A549 (cell line): ENCODE measurements at regions not wholly inside any gene's neighbourhood (a gene's known extent, or its start where the extent isn't known, plus 50 kb on each side); places are given as distances from the start of the nearest gene placed in this dataset.

Experiments used
- ATAC-seq, 2 experiments: fragments of 200-7000 bp in 1 of 2; fragments of >200 bp in 1 of 2; cut with Nextera tagmentation in 1 of 2; cut with Tn5 transposase in 1 of 2; 3 replicates each; pipeline versions ENCODE4 v1.8.0 to v1.9.1; 2018 to 2020; ENCODE audit warnings: mild to moderate bottlenecking in 1 of 2, moderate library complexity in 1 of 2
- CTCF ChIA-PET: fragments of 300-600 bp; sonication (Branson Sonifier 250); formaldehyde crosslinking; extraction: SDS; loops from one replicate; lab custom pipeline; 2021; ENCODE audit warnings: antibody characterized with exemption, inconsistent platforms; lab: Yijun Ruan, JAX
- POLR2A ChIA-PET: fragments of 350-600 bp; formaldehyde crosslinking; extraction: SDS; loops from one replicate; lab custom pipeline; 2021; ENCODE audit warnings: antibody characterized with exemption, inconsistent platforms; lab: Yijun Ruan, JAX
- DNase-seq, 2 experiments: peaks; one replicate each; pipeline versions ENCODE4 v3.0.0 to v3.0.0-alpha.2; 2011 to 2016; ENCODE audit warnings: low read depth in 1 of 2, low spot score in 1 of 2
- FAIRE-seq: peaks from 2 replicates; lab custom pipeline; 2011; peaks lifted over from hg19 to GRCh38; lab: Jason Lieb, UNC
- H3K27ac ChIP-seq, 2 experiments: fragments of >200 bp; sonication (Bioruptor Twin); formaldehyde crosslinking; 3 replicates each; pipeline ENCODE4 v1.5.1; 2016 to 2017
- H3K4me1 ChIP-seq: fragments of >200 bp; sonication (Bioruptor Twin); formaldehyde crosslinking; 3 replicates; pipeline ENCODE4 v1.6.1; 2016
- H3K4me2 ChIP-seq: fragments of >200 bp; sonication (Bioruptor Twin); formaldehyde crosslinking; 3 replicates; pipeline ENCODE4 v1.6.1; 2016
- H3K4me3 ChIP-seq: fragments of >200 bp; sonication (Bioruptor Twin); formaldehyde crosslinking; 3 replicates; pipeline ENCODE4 v1.5.1; 2016
- H3K9me3 ChIP-seq: fragments of >200 bp; sonication (Bioruptor Twin); formaldehyde crosslinking; 3 replicates; pipeline ENCODE4 v1.6.1; 2016
- ATOH8 ChIP-seq: fragments of 250-450 bp; sonication (Bioruptor Pico); IDR thresholded peaks from 2 replicates; pipeline ENCODE4 v1.5.0; 2020; ENCODE audit warnings: low read depth, mild to moderate bottlenecking, moderate library complexity
- CBX2 ChIP-seq: fragments of 200-600 bp; sonication (generic); IDR thresholded peaks from 2 replicates; pipeline ENCODE4 v1.6.1; 2016; ENCODE audit warnings: low read depth, mild to moderate bottlenecking, borderline replicate concordance
- CBX8 ChIP-seq: fragments of 200-600 bp; sonication (generic); IDR thresholded peaks from 2 replicates; pipeline ENCODE4 v1.6.1; 2016
- CEBPB ChIP-seq, 2 experiments: fragments of >200 bp in 1 of 2; sonication (Bioruptor Twin) in 1 of 2; formaldehyde crosslinking in 1 of 2; IDR thresholded peaks; 2 replicates each; pipeline ENCODE4 v1.6.1; 2012 to 2016
- E2F6 ChIP-seq: IDR thresholded peaks from 2 replicates; pipeline ENCODE4 v1.6.1; 2012; ENCODE audit warnings: low read depth, borderline replicate concordance
- ELK1 ChIP-seq: fragments of 150-350 bp; IDR thresholded peaks from 2 replicates; pipeline ENCODE4 v1.6.1; 2014; ENCODE audit warnings: low read depth, mild to moderate bottlenecking, low read length
- FOSB ChIP-seq: fragments of 250-450 bp; sonication (Bioruptor Pico); IDR thresholded peaks from 2 replicates; pipeline ENCODE4 v1.5.0; 2020; ENCODE audit warnings: mild to moderate bottlenecking, moderate library complexity
- FOXS1 ChIP-seq: fragments of 250-450 bp; sonication (Bioruptor Pico); IDR thresholded peaks from 2 replicates; pipeline ENCODE4 v1.5.0; 2020; ENCODE audit warnings: mild to moderate bottlenecking, moderate library complexity
- GATA3 ChIP-seq: IDR thresholded peaks from 2 replicates; pipeline ENCODE4 v1.6.1; 2012; ENCODE audit warnings: borderline replicate concordance
- HOXA7 ChIP-seq: fragments of 250-450 bp; sonication (Bioruptor Pico); IDR thresholded peaks from 2 replicates; pipeline ENCODE4 v1.5.0; 2020; ENCODE audit warnings: mild to moderate bottlenecking, moderate library complexity
- KDM5A ChIP-seq: fragments of 200-600 bp; sonication (generic); IDR thresholded peaks from 2 replicates; pipeline ENCODE4 v1.6.1; 2016; ENCODE audit warnings: antibody characterized with exemption, mild to moderate bottlenecking
- MAZ ChIP-seq: fragments of 150-350 bp; IDR thresholded peaks from 2 replicates; pipeline ENCODE4 v1.6.1; 2014; ENCODE audit warnings: antibody characterized with exemption, low read depth, low read length, borderline replicate concordance
- NFE2L2 ChIP-seq: fragments of 150-350 bp; conservative IDR thresholded peaks from 2 replicates; pipeline ENCODE4 v1.6.1; 2014; ENCODE audit warnings: low read length
- NPAS2 ChIP-seq: fragments of 250-450 bp; sonication (Bioruptor Pico); IDR thresholded peaks from 2 replicates; pipeline ENCODE4 v1.8.0; 2022; ENCODE audit warnings: mild to moderate bottlenecking, moderate library complexity, borderline replicate concordance
- PBX3 ChIP-seq: IDR thresholded peaks from 2 replicates; pipeline ENCODE4 v1.6.1; 2012
- PHF8 ChIP-seq: fragments of 200-600 bp; sonication (generic); IDR thresholded peaks from 2 replicates; pipeline ENCODE4 v1.6.1; 2016; ENCODE audit warnings: low read depth, mild to moderate bottlenecking, antibody characterized with exemption, moderate library complexity, borderline replicate concordance
- POLR2AphosphoS2 ChIP-seq: conservative IDR thresholded peaks from 2 replicates; pipeline ENCODE4 v1.6.1; 2012; ENCODE audit warnings: low read length, improper control_type of control experiment, inconsistent platforms
- RCOR1 ChIP-seq: fragments of 150-350 bp; IDR thresholded peaks from 2 replicates; pipeline ENCODE4 v1.6.1; 2014; ENCODE audit warnings: antibody characterized with exemption, low read length, low read depth
- SMC3 ChIP-seq: fragments of >200 bp; sonication (Bioruptor Twin); formaldehyde crosslinking; IDR thresholded peaks from 3 replicates; pipeline ENCODE4 v1.6.1; 2018; ENCODE audit warnings: inconsistent platforms
- ZC3H11A ChIP-seq: fragments of 450-650 bp; IDR thresholded peaks from 2 replicates; pipeline ENCODE4 v1.6.1; 2014; ENCODE audit warnings: antibody characterized with exemption, mild to moderate bottlenecking
- ZNF302 ChIP-seq: fragments of 250-450 bp; sonication (Bioruptor Pico); IDR thresholded peaks from 2 replicates; pipeline ENCODE4 v1.9.0; 2021; ENCODE audit warnings: inconsistent platforms, mild to moderate bottlenecking, moderate library complexity
- WGBS: methylation state at CpG from one replicate; pipeline ENCODE4 v1.1.6; 2017; ENCODE audit errors: missing lambda C conversion rate; 5-methylcytosine and 5-hydroxymethylcytosine counted together
- TF ChIP-seq, protein P1 (sequence below): fragments of 450-650 bp; IDR thresholded peaks from 2 replicates; pipeline ENCODE4 v1.6.1; 2014; ENCODE audit warnings: antibody characterized with exemption
- TF ChIP-seq, protein P2 (sequence below): IDR thresholded peaks from 2 replicates; pipeline ENCODE4 v1.6.1; 2012
- TF ChIP-seq, protein P3 (sequence below): fragments of 200-600 bp; sonication (generic); IDR thresholded peaks from 2 replicates; pipeline ENCODE4 v1.6.1; 2016; ENCODE audit warnings: antibody characterized with exemption, mild to moderate bottlenecking, moderate library complexity

- POLR2A ChIA-PET = no interaction called here
- TF ChIP-seq POLR2AphosphoS2 = no peak
- TF ChIP-seq GATA3 = no peak
- TF ChIP-seq, protein P1, sequence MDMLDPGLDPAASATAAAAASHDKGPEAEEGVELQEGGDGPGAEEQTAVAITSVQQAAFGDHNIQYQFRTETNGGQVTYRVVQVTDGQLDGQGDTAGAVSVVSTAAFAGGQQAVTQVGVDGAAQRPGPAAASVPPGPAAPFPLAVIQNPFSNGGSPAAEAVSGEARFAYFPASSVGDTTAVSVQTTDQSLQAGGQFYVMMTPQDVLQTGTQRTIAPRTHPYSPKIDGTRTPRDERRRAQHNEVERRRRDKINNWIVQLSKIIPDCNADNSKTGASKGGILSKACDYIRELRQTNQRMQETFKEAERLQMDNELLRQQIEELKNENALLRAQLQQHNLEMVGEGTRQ = no peak
- TF ChIP-seq FOSB = no peak
- TF ChIP-seq ATOH8 (CRISPR knock-in tag) = no peak
- TF ChIP-seq MAZ = no peak
- TF ChIP-seq, all 56 proteins: peak for 0
- DNase-seq (no peak), FAIRE-seq (no peak), ATAC-seq (no peak)
- H3K4me3 ChIP-seq = no peak overlapping the region
- 0 out of 3 replicates have a peak, but pooled peaks cover 5% of the 10 kb centered on the region for H3K9me3 ChIP-seq
- no peak overlapping the region for H3K27ac ChIP-seq
- no peak overlapping the region for H3K4me2 ChIP-seq
- CTCF ChIA-PET = no interaction called here
- no peaks in the 10 kb centered on the region for H3K4me1 ChIP-seq
These were observed 116.0 kb upstream of the PTPRT start for GRCh38 chr20:43305749-43306148.

GRCh38 chr20:43304598-43304997 is 114.9 kb upstream of the PTPRT start:
- no peak for TF ChIP-seq CBX2
- TF ChIP-seq SMC3 = no peak
- TF ChIP-seq KDM5A = no peak
- TF ChIP-seq CBX8 = no peak
- TF ChIP-seq, protein P2, sequence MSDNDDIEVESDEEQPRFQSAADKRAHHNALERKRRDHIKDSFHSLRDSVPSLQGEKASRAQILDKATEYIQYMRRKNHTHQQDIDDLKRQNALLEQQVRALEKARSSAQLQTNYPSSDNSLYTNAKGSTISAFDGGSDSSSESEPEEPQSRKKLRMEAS = no peak
- TF ChIP-seq ZC3H11A = no peak
- TF ChIP-seq, protein P3, sequence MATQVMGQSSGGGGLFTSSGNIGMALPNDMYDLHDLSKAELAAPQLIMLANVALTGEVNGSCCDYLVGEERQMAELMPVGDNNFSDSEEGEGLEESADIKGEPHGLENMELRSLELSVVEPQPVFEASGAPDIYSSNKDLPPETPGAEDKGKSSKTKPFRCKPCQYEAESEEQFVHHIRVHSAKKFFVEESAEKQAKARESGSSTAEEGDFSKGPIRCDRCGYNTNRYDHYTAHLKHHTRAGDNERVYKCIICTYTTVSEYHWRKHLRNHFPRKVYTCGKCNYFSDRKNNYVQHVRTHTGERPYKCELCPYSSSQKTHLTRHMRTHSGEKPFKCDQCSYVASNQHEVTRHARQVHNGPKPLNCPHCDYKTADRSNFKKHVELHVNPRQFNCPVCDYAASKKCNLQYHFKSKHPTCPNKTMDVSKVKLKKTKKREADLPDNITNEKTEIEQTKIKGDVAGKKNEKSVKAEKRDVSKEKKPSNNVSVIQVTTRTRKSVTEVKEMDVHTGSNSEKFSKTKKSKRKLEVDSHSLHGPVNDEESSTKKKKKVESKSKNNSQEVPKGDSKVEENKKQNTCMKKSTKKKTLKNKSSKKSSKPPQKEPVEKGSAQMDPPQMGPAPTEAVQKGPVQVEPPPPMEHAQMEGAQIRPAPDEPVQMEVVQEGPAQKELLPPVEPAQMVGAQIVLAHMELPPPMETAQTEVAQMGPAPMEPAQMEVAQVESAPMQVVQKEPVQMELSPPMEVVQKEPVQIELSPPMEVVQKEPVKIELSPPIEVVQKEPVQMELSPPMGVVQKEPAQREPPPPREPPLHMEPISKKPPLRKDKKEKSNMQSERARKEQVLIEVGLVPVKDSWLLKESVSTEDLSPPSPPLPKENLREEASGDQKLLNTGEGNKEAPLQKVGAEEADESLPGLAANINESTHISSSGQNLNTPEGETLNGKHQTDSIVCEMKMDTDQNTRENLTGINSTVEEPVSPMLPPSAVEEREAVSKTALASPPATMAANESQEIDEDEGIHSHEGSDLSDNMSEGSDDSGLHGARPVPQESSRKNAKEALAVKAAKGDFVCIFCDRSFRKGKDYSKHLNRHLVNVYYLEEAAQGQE = no peak
- no peak for TF ChIP-seq CEBPB (IDR thresholded peaks at IDR 0.05)
- no peak for TF ChIP-seq ELK1
- TF ChIP-seq FOXS1 (CRISPR knock-in tag) = no peak
- no peak for TF ChIP-seq ATOH8 (CRISPR knock-in tag)
- no peak for TF ChIP-seq HOXA7 (CRISPR knock-in tag)
- TF ChIP-seq ZNF302 (CRISPR knock-in tag) = no peak
- TF ChIP-seq RCOR1 = no peak
- no peak for TF ChIP-seq E2F6
- TF ChIP-seq PHF8 = no peak
- no peak for TF ChIP-seq PBX3
- no peak for TF ChIP-seq MAZ
- TF ChIP-seq NPAS2 (CRISPR knock-in tag) = no peak
- TF ChIP-seq NFE2L2 = no peak
- Histone ChIP-seq H3K4me1 (no peaks in the 10 kb centered on the region), H3K4me2 (no peak overlapping the region), H3K27ac (no peak overlapping the region), H3K4me3 (no peak overlapping the region), H3K9me3 (0 out of 3 replicates have a peak, but pooled peaks cover 5% of the 10 kb centered on the region)
- DNase-seq (no peak), FAIRE-seq (no peak), ATAC-seq (no peak)
- WGBS = 2% methylated on average over 1 of the region's 1 CpG
- ChIA-PET CTCF (no interaction called here), POLR2A (no interaction called here)
